Endothelial cell of umbilical vein (primary cell): ENCODE measurements at regions not wholly inside any gene's neighbourhood (a gene's known extent, or its start where the extent isn't known, plus 50 kb on each side); places are given as distances from the start of the nearest gene placed in this dataset.

Experiments
- BruUV-seq: library from RNA; stranded (reverse); fragments of 400-500 nt; replicated peaks from 2 replicates; lab custom pipeline; 2021; lab: Mats Ljungman, UMichigan
- CTCF ChIA-PET: fragments of 300-600, 350-600 bp; sonication (Branson Sonifier 250); formaldehyde crosslinking; loops from one replicate; lab custom pipeline; 2021; ENCODE audit warnings: antibody characterized with exemption, inconsistent platforms; lab: Charles Lee
- POLR2A ChIA-PET: fragments of 300-600, 350-600 bp; sonication (Branson Sonifier 250); formaldehyde crosslinking; loops from one replicate; lab custom pipeline; 2021; ENCODE audit warnings: antibody characterized with exemption, inconsistent platforms; lab: Charles Lee
- DNase-seq: peaks from one replicate; pipeline ENCODE4 v3.0.0-alpha.2; 2011; ENCODE audit warnings: low read depth, low spot score
- FAIRE-seq: peaks from 2 replicates; lab custom pipeline; 2011; peaks lifted over from hg19 to GRCh38; lab: Jason Lieb, UNC
- H2AFZ ChIP-seq: 2 replicates; pipeline ENCODE4 v1.6.0; 2012; ENCODE audit warnings: low read depth, low read length, control low read depth, inconsistent platforms
- H3K27ac ChIP-seq: 2 replicates; pipeline ENCODE4 v1.5.1; 2011; ENCODE audit warnings: low read depth, mild to moderate bottlenecking, control low read depth, low read length, moderate library complexity; ENCODE audit not compliant: insufficient read depth
- H3K27me3 ChIP-seq, 2 experiments: 2 replicates each; pipeline versions ENCODE4 v1.6.0 to v1.6.1; 2011; ENCODE audit warnings: low read length in 2 of 2, mixed read lengths in 1 of 2; ENCODE audit not compliant: control insufficient read depth in 2 of 2, insufficient read depth in 2 of 2
- H3K36me3 ChIP-seq, 2 experiments: 2 replicates in 1 of 2; 3 replicates in 1 of 2; pipeline ENCODE4 v1.5.1; 2011; ENCODE audit warnings: low read length in 2 of 2, mild to moderate bottlenecking in 1 of 2, moderate library complexity in 1 of 2; ENCODE audit not compliant: control insufficient read depth in 2 of 2, insufficient read depth in 2 of 2; ENCODE audit errors: extremely low read depth in 1 of 2
- H3K4me1 ChIP-seq: 3 replicates; pipeline ENCODE4 v1.5.1; 2011; ENCODE audit warnings: mild to moderate bottlenecking, low read length; ENCODE audit not compliant: control insufficient read depth, insufficient read depth; ENCODE audit errors: extremely low read depth
- H3K4me2 ChIP-seq: 2 replicates; pipeline ENCODE4 v1.6.1; 2011; ENCODE audit warnings: low read length, control low read depth, mixed read lengths; ENCODE audit not compliant: insufficient read depth
- H3K4me3 ChIP-seq, 3 experiments: fragments of 200-600 bp in 1 of 3; sonication (generic), shearing (Covaris generic) in 1 of 3; replicated peaks in 1 of 3; 2 replicates each; pipeline ENCODE4 v1.5.1; 2011 to 2016; ENCODE audit warnings: control low read depth in 3 of 3, low read length in 3 of 3, mild to moderate bottlenecking in 2 of 3, inconsistent platforms in 1 of 3, low read depth in 1 of 3, moderate library complexity in 1 of 3; ENCODE audit not compliant: insufficient read depth in 1 of 3
- H3K79me2 ChIP-seq: 2 replicates; pipeline ENCODE4 v1.6.0; 2012; ENCODE audit warnings: low read length, inconsistent platforms; ENCODE audit not compliant: control insufficient read depth, insufficient read depth
- H3K9ac ChIP-seq: replicated peaks from 2 replicates; pipeline ENCODE3; 2011; ENCODE audit warnings: low read length, control low read depth; ENCODE audit not compliant: insufficient read depth; ENCODE audit errors: extremely low read depth
- H3K9me1 ChIP-seq: replicated peaks from 3 replicates; pipeline ENCODE4 v1.6.0; 2011; ENCODE audit warnings: mild to moderate bottlenecking, low read length; ENCODE audit not compliant: control insufficient read depth, insufficient read depth; ENCODE audit errors: extremely low read depth
- H3K9me3 ChIP-seq: replicated peaks from 2 replicates; pipeline ENCODE4 v1.5.1; 2012; ENCODE audit warnings: low read length, inconsistent platforms; ENCODE audit not compliant: control insufficient read depth, insufficient read depth
- H4K20me1 ChIP-seq: replicated peaks from 2 replicates; pipeline ENCODE3; 2011; ENCODE audit warnings: mild to moderate bottlenecking, low read length; ENCODE audit not compliant: control insufficient read depth, insufficient read depth; ENCODE audit errors: extremely low read depth
- CTCF ChIP-seq, 2 donors: IDR thresholded peaks; 1 replicate in 1 of 2; 2 replicates in 1 of 2; pipeline ENCODE4 v1.5.1; 2011; ENCODE audit warnings: low read length in 2 of 2, mild to moderate bottlenecking in 2 of 2, moderate library complexity in 2 of 2, control low read depth in 1 of 2, inconsistent platforms in 1 of 2, low read depth in 1 of 2; ENCODE audit not compliant: insufficient read depth in 1 of 2; ENCODE audit errors: extremely low read depth in 1 of 2
- EZH2 ChIP-seq: IDR thresholded peaks from 2 replicates; pipeline ENCODE4 v1.6.1; 2012; ENCODE audit warnings: borderline replicate concordance, low read depth, mild to moderate bottlenecking, moderate library complexity, low read length, inconsistent platforms; ENCODE audit not compliant: severe bottlenecking
- FOS ChIP-seq: IDR thresholded peaks from 2 replicates; pipeline ENCODE4 v1.6.1; 2011; ENCODE audit warnings: mild to moderate bottlenecking, low read length, moderate library complexity, borderline replicate concordance; ENCODE audit not compliant: insufficient read depth
- GATA2 ChIP-seq: IDR thresholded peaks from 2 replicates; pipeline ENCODE4 v1.7.0; 2011; ENCODE audit warnings: low read depth, mild to moderate bottlenecking, moderate library complexity, mixed read lengths, low read length; ENCODE audit not compliant: insufficient read length, insufficient read depth
- JUN ChIP-seq: IDR thresholded peaks from 2 replicates; pipeline ENCODE4 v1.6.1; 2011; ENCODE audit warnings: borderline replicate concordance, low read depth; ENCODE audit not compliant: insufficient read length, insufficient read depth
- MYC ChIP-seq: IDR thresholded peaks from one replicate; pipeline ENCODE4 v1.6.1; 2011; ENCODE audit warnings: mild to moderate bottlenecking, low read depth, low read length
- POLR2A ChIP-seq: IDR thresholded peaks from 2 replicates; pipeline ENCODE4 v1.6.1; 2012; ENCODE audit warnings: low read depth, mild to moderate bottlenecking, control low read depth, low read length
- POLR2AphosphoS5 ChIP-seq: IDR thresholded peaks from 2 replicates; pipeline ENCODE4 v1.6.1; 2012; ENCODE audit warnings: low read depth, mild to moderate bottlenecking, control low read depth, low read length, moderate library complexity; ENCODE audit not compliant: insufficient read depth
- dilution Hi-C: fragments of 300-500 bp; cut with MboI; formaldehyde crosslinking; loops from one replicate; pipeline ENCODE4 v1.15.0; 2019; ENCODE audit warnings: low sequenced_read_pairs; ENCODE audit not compliant: extremely low pct_ligation_motif_present
- intact Hi-C: fragments of 100-400 bp; cut with micrococcal nuclease; formaldehyde crosslinking; loops from one replicate; pipeline ENCODE4 v1.10.0; 2022
- TF ChIP-seq, protein P1 (sequence below): IDR thresholded peaks from 2 replicates; pipeline ENCODE4 v1.6.1; 2011; ENCODE audit not compliant: insufficient read depth, insufficient read length

GRCh38 chr10:113397047-113397446 is 155.8 kb upstream of the HABP2 start:
- POLR2A ChIA-PET, result no interaction called here
- no TSS peak for BruUV-seq
- H2AFZ ChIP-seq, result no peak overlapping the region
- peaks cover 0 to 2% of the 10 kb centered on the region in 2 experiments for H3K27me3 ChIP-seq
- H3K9ac ChIP-seq, result no peak overlapping the region
- H4K20me1 ChIP-seq, result no peaks in the 10 kb centered on the region
- TF ChIP-seq POLR2AphosphoS5 (no peak), FOS (no peak), GATA2 (no peak)
- H3K79me2 ChIP-seq, result no peaks in the 10 kb centered on the region
- no peak overlapping the region for H3K4me2 ChIP-seq
- H3K9me3 ChIP-seq, result no peaks in the 10 kb centered on the region
- no peaks in the 10 kb centered on the region for H3K36me3 ChIP-seq
- no peak overlapping the region for H3K4me3 ChIP-seq
- FAIRE-seq (no peak), DNase-seq (no peak)
- H3K4me1 ChIP-seq, result no peaks in the 10 kb centered on the region
- H3K9me1 ChIP-seq, result no peaks in the 10 kb centered on the region
- intact Hi-C loops (no loop called here), dilution Hi-C loops (no loop called here)
- CTCF ChIA-PET, result interaction anchor here (1.2 kb wide), 1 partner anchor 12 kb away, joined by 5 read pairs; no protein-coding TSS in a partner anchor
- H3K27ac ChIP-seq, result no peak overlapping the region

DNA sequence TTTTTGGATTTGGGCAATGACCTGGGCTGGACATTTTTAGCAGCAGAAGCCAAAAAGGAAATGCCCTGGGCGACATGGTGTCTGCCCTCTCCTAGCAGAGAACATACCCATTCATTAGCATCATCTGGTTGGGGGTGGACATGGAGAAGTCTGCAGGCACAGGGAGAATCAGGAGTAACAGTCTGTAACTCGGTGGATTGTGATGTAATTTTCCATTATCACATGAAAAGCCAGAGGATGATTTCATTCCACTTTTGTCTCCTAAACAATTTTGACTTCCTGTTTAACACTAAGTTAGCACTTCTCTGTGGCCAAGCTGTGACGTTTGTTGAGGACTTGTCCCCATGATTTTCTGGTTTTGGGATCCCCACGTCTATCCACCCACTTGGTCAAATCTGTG is 153.8 kb upstream of the HABP2 start:
- no peak for TF ChIP-seq JUN
- TF ChIP-seq FOS, result no peak
- TF ChIP-seq, protein P1, sequence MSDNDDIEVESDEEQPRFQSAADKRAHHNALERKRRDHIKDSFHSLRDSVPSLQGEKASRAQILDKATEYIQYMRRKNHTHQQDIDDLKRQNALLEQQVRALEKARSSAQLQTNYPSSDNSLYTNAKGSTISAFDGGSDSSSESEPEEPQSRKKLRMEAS, result no peak
- no peak for TF ChIP-seq GATA2
- no peak for TF ChIP-seq POLR2AphosphoS5
- no peak for TF ChIP-seq MYC
- TF ChIP-seq POLR2A, result no peak
- TF ChIP-seq CTCF (IDR thresholded peaks at IDR 0.05; ENCODE audit: extremely low read depth in 1 of 2, insufficient read depth in 1 of 2, low read depth in 1 of 2, low read length in 2 of 2), result no peak
- TF ChIP-seq EZH2, result no peak
- no peak overlapping the region for H3K4me3 ChIP-seq
- BruUV-seq, result no TSS peak
- peaks cover 0 to 2% of the 10 kb centered on the region in 2 experiments for H3K27me3 ChIP-seq
- no peaks in the 10 kb centered on the region for H3K36me3 ChIP-seq
- H4K20me1 ChIP-seq, result no peaks in the 10 kb centered on the region
- intact Hi-C loops, result no loop called here
- H3K9me3 ChIP-seq, result no peaks in the 10 kb centered on the region
- dilution Hi-C loops, result no loop called here
- no peak overlapping the region for H2AFZ ChIP-seq
- no peaks in the 10 kb centered on the region for H3K9me1 ChIP-seq
- H3K4me1 ChIP-seq, result no peaks in the 10 kb centered on the region
- FAIRE-seq (no peak), DNase-seq (no peak)
- H3K9ac ChIP-seq, result no peak overlapping the region
- no peak overlapping the region for H3K27ac ChIP-seq
- POLR2A ChIA-PET, result no interaction called here
- CTCF ChIA-PET, result no interaction called here
- no peaks in the 10 kb centered on the region for H3K79me2 ChIP-seq
- no peak overlapping the region for H3K4me2 ChIP-seq
